Esophagus (tissue), 2 donors: ENCODE measurements at regions not wholly inside any gene's neighbourhood (a gene's known extent, or its start where the extent isn't known, plus 50 kb on each side); places are given as distances from the start of the nearest gene placed in this dataset.
A peak's percentile ranks its signal among the peaks of the same experiment; 100 is the strongest.
"Not testable (repeated sequence)": the region's sequence is repeated elsewhere in the genome, so short reads cannot be mapped to it uniquely, and the experiment has no call there.

ENCODE experiments used
- H3K27ac ChIP-seq, 2 donors: one replicate each; pipeline ENCODE4 v1.5.1; 2013; ENCODE audit warnings: low read depth in 2 of 2, mild to moderate bottlenecking in 2 of 2, inconsistent platforms in 1 of 2, low read length in 1 of 2, moderate library complexity in 1 of 2
- H3K27me3 ChIP-seq, 2 donors: one replicate each; pipeline ENCODE4 v1.6.1; 2013; ENCODE audit warnings: low read length in 2 of 2, control low read depth in 1 of 2, mild to moderate bottlenecking in 1 of 2; ENCODE audit not compliant: insufficient read depth in 2 of 2, control insufficient read depth in 1 of 2
- H3K36me3 ChIP-seq, 2 donors: one replicate each; pipeline ENCODE4 v1.6.1; 2013; ENCODE audit warnings: low read length in 1 of 2; ENCODE audit not compliant: control insufficient read depth in 2 of 2, insufficient read depth in 2 of 2
- H3K4me1 ChIP-seq, 2 donors: one replicate each; pipeline ENCODE4 v1.6.1; 2013; ENCODE audit warnings: low read length in 1 of 2; ENCODE audit not compliant: control insufficient read depth in 2 of 2, insufficient read depth in 2 of 2
- H3K4me3 ChIP-seq, 2 donors: one replicate each; pipeline ENCODE4 v1.5.1; 2013; ENCODE audit warnings: low read length in 2 of 2, mild to moderate bottlenecking in 2 of 2, low read depth in 1 of 2, moderate library complexity in 1 of 2
- H3K9me3 ChIP-seq, 2 donors: one replicate each; pipeline ENCODE4 v1.6.1; 2013; ENCODE audit warnings: mild to moderate bottlenecking in 2 of 2, low read depth in 1 of 2, low read length in 1 of 2, moderate library complexity in 1 of 2; ENCODE audit not compliant: control insufficient read depth in 2 of 2, insufficient read depth in 1 of 2
- WGBS, 2 donors: extraction: QIAGEN DNeasy Blood & Tissue Kit; methylation state at CpG; one replicate each; pipeline ENCODE4 v1.1.7; 2013; 5-methylcytosine and 5-hydroxymethylcytosine counted together
- donor health status: healthy with polysubstance abuse.
- donor health status: Bipolar disorder and iron deficiency.

DNA sequence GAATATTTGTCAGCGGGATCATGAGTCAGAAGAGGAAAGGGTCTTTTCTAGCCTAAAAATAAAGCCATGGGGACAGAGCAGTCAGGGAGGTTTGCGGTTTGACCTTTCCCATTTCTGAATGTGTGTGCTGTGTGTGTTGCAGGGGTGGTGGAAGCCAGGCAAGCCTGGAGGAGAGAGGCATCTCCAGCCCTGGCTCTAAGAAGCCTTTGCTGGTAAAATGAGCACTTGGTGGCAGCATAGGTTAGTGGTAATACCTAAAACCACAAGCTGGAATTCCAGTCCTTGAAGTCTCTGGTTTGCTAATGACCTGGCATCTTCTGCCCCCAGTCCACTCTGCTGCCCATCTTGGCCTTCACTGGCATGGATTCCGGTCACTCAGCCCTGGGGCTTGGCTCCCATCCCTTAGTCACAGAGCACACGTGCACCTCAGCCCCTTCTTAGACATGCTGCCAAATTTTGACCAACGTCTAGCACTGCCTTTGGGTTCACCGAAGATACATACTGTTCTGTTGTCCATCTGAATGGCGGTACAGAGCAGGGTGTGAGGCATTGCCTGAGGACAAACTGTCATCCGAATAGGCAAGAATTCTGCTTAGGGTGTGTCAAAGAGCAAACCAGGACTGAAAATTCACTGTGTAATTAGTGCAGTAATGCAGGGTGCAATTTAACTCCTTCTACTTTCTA, 52.7 kb downstream of the KCNA5 start:
- WGBS, 2 donors = 63 to 64% methylated on average over 8 of the region's 8 CpGs
- Histone ChIP-seq H3K27ac (no peak overlapping the region), H3K4me3 (no peak overlapping the region), H3K27me3 (peaks cover 0 to 4% of the 10 kb centered on the region in 2 donors), H3K36me3 (no peaks in the 10 kb centered on the region), H3K9me3 (no peaks in the 10 kb centered on the region), H3K4me1 (no peaks in the 10 kb centered on the region)

DNA sequence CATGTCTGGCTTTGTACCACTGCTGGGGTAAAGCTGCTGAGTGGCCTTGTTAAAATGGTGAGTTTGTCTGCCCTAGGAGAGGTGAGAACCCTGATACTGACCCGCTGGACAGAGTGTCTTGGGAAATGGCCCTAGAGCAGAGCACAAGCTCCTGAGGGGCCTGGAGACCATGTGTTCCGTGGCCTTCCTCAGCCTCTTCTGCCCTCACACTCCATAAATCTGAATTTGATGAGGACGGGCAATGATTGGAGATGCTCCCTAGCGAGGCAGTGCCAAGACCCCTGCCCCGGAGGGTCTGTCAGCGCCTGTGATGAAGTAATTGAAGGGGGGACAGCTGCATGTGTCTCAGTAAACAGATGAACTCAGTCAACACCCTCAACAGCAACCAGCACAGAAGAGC, 54.1 kb downstream of the KCNA5 start:
- peaks cover 0 to 4% of the 10 kb centered on the region in 2 donors for H3K27me3 ChIP-seq
- H3K9me3 ChIP-seq = no peaks in the 10 kb centered on the region
- 82 to 83% methylated on average over 6 of the region's 6 CpGs for WGBS, 2 donors
- no peaks in the 10 kb centered on the region for H3K4me1 ChIP-seq
- no peak overlapping the region for H3K4me3 ChIP-seq
- no peaks in the 10 kb centered on the region for H3K36me3 ChIP-seq
- H3K27ac ChIP-seq = no peak overlapping the region

DNA sequence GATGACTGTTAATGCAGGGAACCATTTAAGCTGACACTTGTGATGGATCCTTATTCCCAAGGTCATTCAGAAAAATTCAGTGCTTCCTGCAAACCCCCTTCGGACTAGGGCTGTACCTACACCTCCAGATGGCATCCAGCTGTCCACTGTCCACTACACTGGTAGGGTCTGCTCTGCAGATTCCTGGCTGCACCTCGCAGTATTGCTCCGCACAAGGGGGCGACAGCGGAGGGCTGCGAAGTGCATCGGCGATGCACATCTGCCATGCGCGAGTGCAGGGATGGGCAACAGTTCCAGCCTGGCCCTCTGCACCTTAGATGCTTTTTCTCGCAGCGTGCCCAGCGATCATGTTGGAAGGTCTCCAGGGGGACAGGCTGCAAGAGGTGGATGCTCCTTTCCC, 55.5 kb downstream of the KCNA5 start:
- peaks cover 0 to 4% of the 10 kb centered on the region in 2 donors for H3K27me3 ChIP-seq
- 93 to 95% methylated on average over 13 of the region's 13 CpGs for WGBS, 2 donors
- no peaks in the 10 kb centered on the region for H3K9me3 ChIP-seq
- H3K36me3 ChIP-seq = no peaks in the 10 kb centered on the region
- H3K4me1 ChIP-seq = no peaks in the 10 kb centered on the region
- H3K27ac ChIP-seq = no peak overlapping the region
- no peak overlapping the region for H3K4me3 ChIP-seq

DNA sequence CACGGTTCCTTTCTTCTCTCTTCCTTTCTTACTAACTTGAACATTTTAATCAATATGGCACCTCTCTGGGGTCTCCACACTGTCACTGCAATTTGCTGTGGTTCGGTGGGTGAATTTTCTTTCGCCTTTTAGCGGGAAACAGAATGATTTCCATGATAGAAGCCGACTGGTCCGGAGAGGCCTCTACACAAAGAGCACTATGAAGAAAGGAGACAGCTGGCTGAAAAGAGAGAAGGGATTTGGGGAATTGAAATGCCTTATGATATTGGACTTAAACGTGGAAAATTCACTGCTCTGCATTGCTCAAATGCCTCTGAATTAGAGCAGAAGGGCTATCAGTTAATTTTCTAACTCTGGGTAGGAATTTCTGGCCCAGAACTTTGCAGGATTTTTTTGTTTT, 55.9 kb downstream of the KCNA5 start:
- WGBS, 2 donors = 79 to 83% methylated on average over 7 of the region's 7 CpGs
- H3K27me3 ChIP-seq = peaks cover 0 to 2% of the 10 kb centered on the region in 2 donors
- no peak overlapping the region for H3K4me3 ChIP-seq
- H3K9me3 ChIP-seq = no peaks in the 10 kb centered on the region
- no peaks in the 10 kb centered on the region for H3K36me3 ChIP-seq
- H3K4me1 ChIP-seq = no peaks in the 10 kb centered on the region
- H3K27ac ChIP-seq = no peak overlapping the region

DNA sequence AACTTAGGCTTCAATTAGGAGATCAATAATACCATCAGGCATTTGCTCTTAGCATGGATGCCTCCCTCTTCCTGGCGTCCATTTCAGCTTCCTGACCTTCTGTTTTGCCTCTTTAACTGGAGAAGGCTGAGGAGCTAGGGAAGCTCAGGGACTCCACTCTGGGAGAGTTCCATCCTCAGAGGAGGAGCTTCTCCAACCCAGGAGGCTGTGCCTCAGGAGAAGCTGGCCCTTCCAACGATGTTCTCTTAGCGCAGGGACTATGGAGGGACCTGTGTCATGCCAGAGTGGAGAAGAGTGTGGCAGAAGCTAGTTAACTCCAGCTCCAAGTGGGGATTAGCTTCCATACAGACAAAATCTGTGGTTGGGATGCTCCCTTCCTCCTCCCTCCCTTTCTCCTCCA, 58.0 kb downstream of the KCNA5 start:
- Histone ChIP-seq H3K27me3 (no peaks in the 10 kb centered on the region), H3K36me3 (no peaks in the 10 kb centered on the region), H3K4me1 (no peaks in the 10 kb centered on the region), H3K9me3 (no peaks in the 10 kb centered on the region), H3K27ac (no peak overlapping the region), H3K4me3 (no peak overlapping the region)
- 82 to 93% methylated on average over 3 of the region's 3 CpGs for WGBS, 2 donors

DNA sequence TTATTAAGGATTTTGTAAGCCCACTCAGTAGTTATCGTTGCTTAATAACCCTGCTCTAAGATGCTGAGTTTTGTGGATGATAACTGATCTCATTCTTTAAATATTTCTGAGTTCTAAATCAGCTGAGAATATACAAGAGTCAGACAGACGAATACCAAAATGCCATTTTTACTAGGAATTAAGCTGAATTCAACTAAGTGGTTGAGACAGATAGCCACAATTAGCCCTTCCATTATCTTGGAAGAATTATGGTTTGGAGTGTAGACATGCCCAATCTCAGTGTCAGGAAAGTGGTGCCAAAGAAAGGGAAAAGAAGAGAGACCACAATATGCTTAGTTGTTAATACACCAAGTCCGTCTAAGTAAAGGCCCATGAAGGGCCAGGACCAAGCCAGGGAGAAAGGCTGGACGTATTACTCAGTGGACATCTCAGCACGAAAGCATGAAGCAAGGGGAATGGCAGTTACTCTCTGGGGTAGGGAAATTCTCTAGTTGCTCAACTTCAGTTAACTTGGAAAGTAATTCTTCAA, 58.6 kb downstream of the KCNA5 start:
- H3K9me3 ChIP-seq = no peaks in the 10 kb centered on the region
- no peak overlapping the region for H3K27ac ChIP-seq
- WGBS, 2 donors = 78 to 82% methylated on average over 5 of the region's 5 CpGs
- H3K4me3 ChIP-seq = no peak overlapping the region
- no peaks in the 10 kb centered on the region for H3K4me1 ChIP-seq
- no peaks in the 10 kb centered on the region for H3K36me3 ChIP-seq
- H3K27me3 ChIP-seq = no peaks in the 10 kb centered on the region

DNA sequence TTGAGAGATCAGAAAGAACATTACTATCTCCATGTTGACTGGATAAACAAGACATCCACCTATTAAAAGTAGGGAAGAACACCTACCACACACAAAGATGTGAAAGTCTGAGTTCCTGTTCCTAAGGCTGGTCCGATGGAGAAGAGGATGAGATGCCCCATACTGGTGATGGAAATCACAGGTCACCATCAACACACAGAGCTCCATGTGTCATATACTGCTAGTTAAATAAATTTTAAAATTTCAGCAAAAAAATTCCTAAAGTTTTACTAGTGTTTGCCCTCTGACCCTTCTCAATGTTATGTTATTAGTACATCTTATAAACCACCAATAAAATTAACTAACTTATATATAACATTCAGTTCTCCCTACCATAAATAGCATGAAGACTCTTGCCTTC, 59.1 kb downstream of the KCNA5 start:
- H3K9me3 ChIP-seq = no peaks in the 10 kb centered on the region
- WGBS, 2 donors = 95 to 98% methylated on average over 1 of the region's 1 CpG
- H3K27me3 ChIP-seq = no peaks in the 10 kb centered on the region

DNA sequence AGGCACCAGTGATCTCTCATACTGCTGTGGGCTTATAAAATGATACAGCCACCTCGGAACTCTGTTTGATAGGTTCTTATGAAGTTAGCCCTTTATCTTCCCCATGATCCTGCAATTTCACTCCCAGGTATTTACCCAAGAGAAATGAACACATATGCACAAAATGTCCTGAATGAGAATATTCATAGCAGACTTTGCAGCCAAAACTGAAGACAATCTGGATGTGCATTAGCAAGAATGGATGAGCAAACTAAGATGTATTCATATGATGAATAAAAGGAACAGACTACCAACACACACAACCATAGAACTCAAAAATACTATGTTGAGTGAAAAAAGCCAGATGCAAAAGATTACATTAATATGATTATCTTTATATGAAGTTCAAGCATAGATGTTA, 66.7 kb downstream of the KCNA5 start:
- WGBS, 2 donors = 87 to 90% methylated on average over 1 of the region's 1 CpG

More for the DNA sequence above, 59.1 kb downstream of the KCNA5 start:
- H3K4me1 ChIP-seq = no peaks in the 10 kb centered on the region
- no peaks in the 10 kb centered on the region for H3K36me3 ChIP-seq
- H3K4me3 ChIP-seq = no peak overlapping the region
- H3K27ac ChIP-seq = no peak overlapping the region

DNA sequence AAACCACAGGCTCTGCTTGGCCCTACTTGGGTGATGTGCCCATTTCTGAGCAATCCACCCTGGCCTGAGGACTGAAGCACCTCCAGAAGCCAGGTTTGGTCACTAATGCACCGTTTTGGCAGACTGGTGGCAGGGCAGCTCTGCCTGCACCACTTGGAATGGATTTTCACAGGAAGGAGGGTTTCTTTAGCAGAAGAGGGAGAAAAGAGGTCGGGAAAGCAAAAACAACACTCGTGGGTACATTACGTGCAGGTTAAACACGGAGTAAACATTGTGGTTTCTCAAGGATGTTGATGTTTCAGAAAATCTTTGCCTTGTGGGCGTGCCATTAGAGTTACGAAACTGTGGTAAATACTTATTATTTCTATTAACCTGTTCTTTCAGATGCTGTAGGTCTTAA, 70.8 kb downstream of the KCNA5 start:
- H3K27me3 ChIP-seq = peaks cover 0 to 2% of the 10 kb centered on the region in 2 donors
- peaks cover 0 to 3% of the 10 kb centered on the region in 2 donors for H3K4me1 ChIP-seq
- H3K9me3 ChIP-seq = no peaks in the 10 kb centered on the region
- H3K4me3 ChIP-seq = no peak overlapping the region
- H3K27ac ChIP-seq = peak overlapping the region; percentile 13 to 26
- no peaks in the 10 kb centered on the region for H3K36me3 ChIP-seq
- WGBS, 2 donors = 39 to 44% methylated on average over 7 of the region's 7 CpGs

More for the DNA sequence above, 66.7 kb downstream of the KCNA5 start:
- Histone ChIP-seq H3K4me1 (peaks cover 0 to 3% of the 10 kb centered on the region in 2 donors), H3K4me3 (no peak overlapping the region), H3K9me3 (no peaks in the 10 kb centered on the region), H3K36me3 (no peaks in the 10 kb centered on the region), H3K27me3 (peaks cover 0 to 2% of the 10 kb centered on the region in 2 donors), H3K27ac (no peak overlapping the region)

DNA sequence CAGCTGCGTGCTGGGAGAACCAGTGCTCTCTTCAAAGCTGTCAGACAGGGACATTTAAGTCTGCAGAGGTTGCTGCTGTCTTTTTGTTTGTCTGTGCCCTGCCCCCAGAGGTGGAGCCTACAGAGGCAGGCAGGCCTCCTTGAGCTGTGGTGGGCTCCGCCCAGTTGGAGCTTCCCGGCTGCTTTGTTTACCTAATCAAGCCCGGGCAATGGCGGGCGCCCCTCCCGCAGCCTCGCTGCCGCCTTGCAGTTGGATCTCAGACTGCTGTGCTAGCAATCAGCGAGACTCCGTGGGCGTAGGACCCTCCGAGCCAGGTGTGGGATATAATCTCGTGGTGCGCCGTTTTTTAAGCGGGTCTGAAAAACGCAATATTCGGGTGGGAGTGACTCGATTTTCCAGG, 78.1 kb downstream of the KCNA5 start:
- H3K9me3 ChIP-seq = not testable (repeated sequence)

More for the DNA sequence above, 78.1 kb downstream of the KCNA5 start:
- not testable (repeated sequence) for H3K4me1 ChIP-seq, H3K27me3 ChIP-seq, H3K27ac ChIP-seq, H3K4me3 ChIP-seq, H3K36me3 ChIP-seq
- 30% methylated on average over 12 of the region's 20 CpGs; no CpG with 5 or more reads in 1 of the 2 donors for WGBS, 2 donors
